K562 (cell line): ENCODE measurements at regions not wholly inside any gene's neighbourhood (a gene's known extent, or its start where the extent isn't known, plus 50 kb on each side); places are given as distances from the start of the nearest gene placed in this dataset.

Source experiments
- EP300 ChIP-seq: IDR thresholded peaks from 2 replicates; pipeline ENCODE4 v1.6.1; 2012; ENCODE audit warnings: low read length, improper control_type of control experiment
- EZH2 ChIP-seq: IDR thresholded peaks from 2 replicates; pipeline ENCODE4 v1.6.1; 2012; ENCODE audit warnings: low read depth, mild to moderate bottlenecking, inconsistent platforms, low read length, borderline replicate concordance
- MEF2A ChIP-seq: IDR thresholded peaks from 2 replicates; pipeline ENCODE4 v1.6.1; 2011; ENCODE audit warnings: low read depth, mild to moderate bottlenecking, low read length, moderate library complexity; ENCODE audit not compliant: control insufficient read depth
- NFE2 ChIP-seq: IDR thresholded peaks from 2 replicates; pipeline ENCODE4 v1.6.1; 2014; ENCODE audit warnings: antibody characterized with exemption, low read depth
- NR2C2 ChIP-seq, 2 experiments: fragments of 200-800 bp in 1 of 2; sonication (Bioruptor generic) in 1 of 2; sonication (generic) in 1 of 2; formaldehyde crosslinking in 1 of 2; IDR thresholded peaks; 2 replicates each; pipeline versions ENCODE4 v1.6.1 to v1.8.0; 2016 to 2022; ENCODE audit warnings: mild to moderate bottlenecking in 1 of 2, missing compliant biosample characterization in 1 of 2, missing genetic modification characterization in 1 of 2, missing genetic modification reagents in 1 of 2
- TBP ChIP-seq: optimal IDR thresholded peaks from 2 replicates; pipeline ENCODE3; 2011; ENCODE audit warnings: low read depth, low read length, improper control_type of control experiment
- TF ChIP-seq, protein P1 (sequence below): fragments of 450-650 bp; IDR thresholded peaks from 2 replicates; pipeline ENCODE4 v1.6.1; 2016; ENCODE audit warnings: missing biosample characterization, missing genetic modification characterization
- TF ChIP-seq, protein P2 (sequence below): fragments of 250-450 bp; sonication (Bioruptor Pico); IDR thresholded peaks from 2 replicates; pipeline ENCODE4 v1.8.0; 2021; ENCODE audit warnings: mild to moderate bottlenecking, moderate library complexity
- TF ChIP-seq, protein P3 (sequence below), 2 experiments: fragments of 450-650 bp in 1 of 2; sonication (generic) in 1 of 2; formaldehyde crosslinking in 1 of 2; IDR thresholded peaks; 2 replicates each; pipeline versions ENCODE4 v1.7.1 to v1.9.0; 2016 to 2022; ENCODE audit warnings: inconsistent platforms in 1 of 2, mild to moderate bottlenecking in 1 of 2, missing genetic modification reagents in 1 of 2
- TF ChIP-seq, protein P4 (sequence below), 3 experiments: IDR thresholded peaks in 2 of 3; conservative IDR thresholded peaks in 1 of 3; 2 replicates each; pipeline ENCODE4 v1.5.1; 2011 to 2012; ENCODE audit warnings: low read length in 3 of 3, mild to moderate bottlenecking in 3 of 3, control low read depth in 2 of 3, improper control_type of control experiment in 1 of 3, inconsistent platforms in 1 of 3, low read depth in 1 of 3, mixed read lengths in 1 of 3, moderate library complexity in 1 of 3; ENCODE audit not compliant: insufficient read depth in 2 of 3

DNA sequence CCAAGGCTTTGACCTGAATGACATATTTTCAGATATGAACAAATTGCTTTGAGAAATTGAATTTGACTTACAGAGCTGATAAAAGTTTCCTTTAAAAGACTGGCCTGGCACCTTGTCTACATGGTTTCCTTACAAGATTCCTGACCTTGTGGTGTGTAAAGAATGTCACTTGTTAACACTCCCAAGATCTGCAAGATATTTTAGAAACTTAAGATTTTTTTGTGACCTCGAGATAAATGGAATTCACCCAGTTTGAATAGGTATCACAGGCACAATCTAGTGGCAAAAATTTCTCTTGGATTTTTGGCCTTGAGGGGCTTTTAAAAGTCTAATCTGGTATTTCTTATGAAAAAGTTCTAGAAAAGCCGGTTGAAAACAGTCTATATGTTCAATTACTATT is 1568.9 kb upstream of the IGFBP7 start:
- TF ChIP-seq, protein P1, sequence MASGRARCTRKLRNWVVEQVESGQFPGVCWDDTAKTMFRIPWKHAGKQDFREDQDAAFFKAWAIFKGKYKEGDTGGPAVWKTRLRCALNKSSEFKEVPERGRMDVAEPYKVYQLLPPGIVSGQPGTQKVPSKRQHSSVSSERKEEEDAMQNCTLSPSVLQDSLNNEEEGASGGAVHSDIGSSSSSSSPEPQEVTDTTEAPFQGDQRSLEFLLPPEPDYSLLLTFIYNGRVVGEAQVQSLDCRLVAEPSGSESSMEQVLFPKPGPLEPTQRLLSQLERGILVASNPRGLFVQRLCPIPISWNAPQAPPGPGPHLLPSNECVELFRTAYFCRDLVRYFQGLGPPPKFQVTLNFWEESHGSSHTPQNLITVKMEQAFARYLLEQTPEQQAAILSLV = no peak
- TF ChIP-seq, protein P2, sequence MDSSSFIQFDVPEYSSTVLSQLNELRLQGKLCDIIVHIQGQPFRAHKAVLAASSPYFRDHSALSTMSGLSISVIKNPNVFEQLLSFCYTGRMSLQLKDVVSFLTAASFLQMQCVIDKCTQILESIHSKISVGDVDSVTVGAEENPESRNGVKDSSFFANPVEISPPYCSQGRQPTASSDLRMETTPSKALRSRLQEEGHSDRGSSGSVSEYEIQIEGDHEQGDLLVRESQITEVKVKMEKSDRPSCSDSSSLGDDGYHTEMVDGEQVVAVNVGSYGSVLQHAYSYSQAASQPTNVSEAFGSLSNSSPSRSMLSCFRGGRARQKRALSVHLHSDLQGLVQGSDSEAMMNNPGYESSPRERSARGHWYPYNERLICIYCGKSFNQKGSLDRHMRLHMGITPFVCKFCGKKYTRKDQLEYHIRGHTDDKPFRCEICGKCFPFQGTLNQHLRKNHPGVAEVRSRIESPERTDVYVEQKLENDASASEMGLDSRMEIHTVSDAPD (CRISPR knock-in tag) = no peak
- TF ChIP-seq NFE2 (no peak), TBP (no peak), NR2C2 (CRISPR knock-in tag; IDR thresholded peaks at IDR 0.05) (no peak), NR2C2 (tag; IDR thresholded peaks at IDR 0.05) (no peak), EP300 (no peak), MEF2A (no peak), EZH2 (no peak)
- TF ChIP-seq, protein P3, sequence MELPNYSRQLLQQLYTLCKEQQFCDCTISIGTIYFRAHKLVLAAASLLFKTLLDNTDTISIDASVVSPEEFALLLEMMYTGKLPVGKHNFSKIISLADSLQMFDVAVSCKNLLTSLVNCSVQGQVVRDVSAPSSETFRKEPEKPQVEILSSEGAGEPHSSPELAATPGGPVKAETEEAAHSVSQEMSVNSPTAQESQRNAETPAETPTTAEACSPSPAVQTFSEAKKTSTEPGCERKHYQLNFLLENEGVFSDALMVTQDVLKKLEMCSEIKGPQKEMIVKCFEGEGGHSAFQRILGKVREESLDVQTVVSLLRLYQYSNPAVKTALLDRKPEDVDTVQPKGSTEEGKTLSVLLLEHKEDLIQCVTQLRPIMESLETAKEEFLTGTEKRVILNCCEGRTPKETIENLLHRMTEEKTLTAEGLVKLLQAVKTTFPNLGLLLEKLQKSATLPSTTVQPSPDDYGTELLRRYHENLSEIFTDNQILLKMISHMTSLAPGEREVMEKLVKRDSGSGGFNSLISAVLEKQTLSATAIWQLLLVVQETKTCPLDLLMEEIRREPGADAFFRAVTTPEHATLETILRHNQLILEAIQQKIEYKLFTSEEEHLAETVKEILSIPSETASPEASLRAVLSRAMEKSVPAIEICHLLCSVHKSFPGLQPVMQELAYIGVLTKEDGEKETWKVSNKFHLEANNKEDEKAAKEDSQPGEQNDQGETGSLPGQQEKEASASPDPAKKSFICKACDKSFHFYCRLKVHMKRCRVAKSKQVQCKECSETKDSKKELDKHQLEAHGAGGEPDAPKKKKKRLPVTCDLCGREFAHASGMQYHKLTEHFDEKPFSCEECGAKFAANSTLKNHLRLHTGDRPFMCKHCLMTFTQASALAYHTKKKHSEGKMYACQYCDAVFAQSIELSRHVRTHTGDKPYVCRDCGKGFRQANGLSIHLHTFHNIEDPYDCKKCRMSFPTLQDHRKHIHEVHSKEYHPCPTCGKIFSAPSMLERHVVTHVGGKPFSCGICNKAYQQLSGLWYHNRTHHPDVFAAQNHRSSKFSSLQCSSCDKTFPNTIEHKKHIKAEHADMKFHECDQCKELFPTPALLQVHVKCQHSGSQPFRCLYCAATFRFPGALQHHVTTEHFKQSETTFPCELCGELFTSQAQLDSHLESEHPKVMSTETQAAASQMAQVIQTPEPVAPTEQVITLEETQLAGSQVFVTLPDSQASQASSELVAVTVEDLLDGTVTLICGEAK (IDR thresholded peaks at IDR 0.05) = no peak
- TF ChIP-seq, protein P3 (CRISPR knock-in tag; IDR thresholded peaks at IDR 0.05) = no peak
- TF ChIP-seq, protein P4, sequence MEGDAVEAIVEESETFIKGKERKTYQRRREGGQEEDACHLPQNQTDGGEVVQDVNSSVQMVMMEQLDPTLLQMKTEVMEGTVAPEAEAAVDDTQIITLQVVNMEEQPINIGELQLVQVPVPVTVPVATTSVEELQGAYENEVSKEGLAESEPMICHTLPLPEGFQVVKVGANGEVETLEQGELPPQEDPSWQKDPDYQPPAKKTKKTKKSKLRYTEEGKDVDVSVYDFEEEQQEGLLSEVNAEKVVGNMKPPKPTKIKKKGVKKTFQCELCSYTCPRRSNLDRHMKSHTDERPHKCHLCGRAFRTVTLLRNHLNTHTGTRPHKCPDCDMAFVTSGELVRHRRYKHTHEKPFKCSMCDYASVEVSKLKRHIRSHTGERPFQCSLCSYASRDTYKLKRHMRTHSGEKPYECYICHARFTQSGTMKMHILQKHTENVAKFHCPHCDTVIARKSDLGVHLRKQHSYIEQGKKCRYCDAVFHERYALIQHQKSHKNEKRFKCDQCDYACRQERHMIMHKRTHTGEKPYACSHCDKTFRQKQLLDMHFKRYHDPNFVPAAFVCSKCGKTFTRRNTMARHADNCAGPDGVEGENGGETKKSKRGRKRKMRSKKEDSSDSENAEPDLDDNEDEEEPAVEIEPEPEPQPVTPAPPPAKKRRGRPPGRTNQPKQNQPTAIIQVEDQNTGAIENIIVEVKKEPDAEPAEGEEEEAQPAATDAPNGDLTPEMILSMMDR (IDR thresholded peaks at IDR 0.05 in 2 of 3, conservative IDR thresholded peaks at IDR 0.05 in 1 of 3; ENCODE audit: insufficient read depth in 2 of 3, low read depth in 1 of 3, low read length in 3 of 3) = no peak
